ENCODE measurements at regions not wholly inside any gene's neighbourhood (a gene's known extent, or its start where the extent isn't known, plus 50 kb on each side); places are given as distances from the start of the nearest gene placed in this dataset.

- no peaks in the 10 kb centered on the region for H3K9me3 Mint-ChIP-seq
- H3K27me3 ChIP-seq (ENCODE audit: control insufficient read depth in 2 of 2, insufficient read depth in 2 of 2, low read length in 2 of 2), result no peaks in the 10 kb centered on the region
- H3K4me1 ChIP-seq (ENCODE audit: control insufficient read depth in 1 of 2, insufficient read depth in 2 of 2, low read length in 2 of 2), result peaks cover 6 to 9% of the 10 kb centered on the region in 2 donors
- H3K4me2 ChIP-seq (replicated peaks; ENCODE audit: extremely low read depth, low read length, poor library complexity, severe bottlenecking), result no peak overlapping the region
- intact Hi-C loops (cut with micrococcal nuclease), result no loop called here
- H3K9me3 ChIP-seq (replicated peaks in 1 of 2; ENCODE audit: control insufficient read depth in 1 of 2, insufficient read depth in 1 of 2, low read length in 2 of 2), result no peaks in the 10 kb centered on the region
- no peak for DNase-seq
- no peaks in the 10 kb centered on the region for H4K20me1 ChIP-seq (ENCODE audit: insufficient read depth, low read length)
- no peaks in the 10 kb centered on the region for H3K36me3 Mint-ChIP-seq
- H3K9ac ChIP-seq (ENCODE audit: insufficient read depth, low read length, poor library complexity, severe bottlenecking), result no peak overlapping the region
- no peak overlapping the region for H3K27ac Mint-ChIP-seq
- H3K36me3 ChIP-seq (replicated peaks in 1 of 2; ENCODE audit: control insufficient read depth in 1 of 2, insufficient read depth in 2 of 2, low read length in 2 of 2), result no peaks in the 10 kb centered on the region
- no peak overlapping the region for H3K4me3 ChIP-seq (replicated peaks in 1 of 3; ENCODE audit: low read depth in 2 of 3, low read length in 3 of 3)
- H3K27ac ChIP-seq (ENCODE audit: low read depth in 1 of 2, low read length in 2 of 2), result no peak overlapping the region
- no peak overlapping the region for H2AFZ ChIP-seq (ENCODE audit: insufficient read depth, low read depth, low read length, poor library complexity, severe bottlenecking)
- peaks cover 19% of the 10 kb centered on the region for H3K4me1 Mint-ChIP-seq
- no peak for TF ChIP-seq CTCF (IDR thresholded peaks at IDR 0.05)
- peaks cover 0 to 4% (median 0%) of the 10 kb centered on the region in 3 donors for H3K27me3 Mint-ChIP-seq (ENCODE audit: low read depth in 3 of 3)
- no peaks in the 10 kb centered on the region for H3K79me2 ChIP-seq (ENCODE audit: insufficient read depth, low read length)
- H3K4me3 Mint-ChIP-seq, result no peak overlapping the region
- WGBS (ENCODE audit: insufficient coverage), result 100% methylated on average over 2 of the region's 2 CpGs
These were observed 83.6 kb upstream of the NRIP1 start for GRCh38 chr21:15148437-15148836.

GRCh38 chr21:15149600-15150224 is 84.9 kb upstream of the NRIP1 start:
- WGBS (ENCODE audit: insufficient coverage), result no CpG with 5 or more reads among the region's 3 CpGs
- H3K27ac Mint-ChIP-seq, result no peak overlapping the region

More at GRCh38 chr21:15149600-15150224, 84.9 kb upstream of the NRIP1 start:
- Mint-ChIP-seq H3K36me3 (no peaks in the 10 kb centered on the region), H3K9me3 (peaks cover 0 to 3% (median 2%) of the 10 kb centered on the region in 7 donors), H3K4me1 (peaks cover 19% of the 10 kb centered on the region), H3K4me3 (no peak overlapping the region), H3K27me3 (ENCODE audit: low read depth in 3 of 3) (peaks cover 0 to 4% (median 0%) of the 10 kb centered on the region in 3 donors)
- no peak for DNase-seq
- no peak overlapping the region for H3K4me2 ChIP-seq (replicated peaks; ENCODE audit: extremely low read depth, low read length, poor library complexity, severe bottlenecking)
- no peak overlapping the region for H3K9ac ChIP-seq (ENCODE audit: insufficient read depth, low read length, poor library complexity, severe bottlenecking)
- TF ChIP-seq CTCF (IDR thresholded peaks at IDR 0.05), result no peak
- H3K4me1 ChIP-seq (ENCODE audit: control insufficient read depth in 1 of 2, insufficient read depth in 2 of 2, low read length in 2 of 2), result peaks cover 6 to 9% of the 10 kb centered on the region in 2 donors
- intact Hi-C loops (cut with micrococcal nuclease), result no loop called here
- H3K36me3 ChIP-seq (replicated peaks in 1 of 2; ENCODE audit: control insufficient read depth in 1 of 2, insufficient read depth in 2 of 2, low read length in 2 of 2), result no peaks in the 10 kb centered on the region
- H3K4me3 ChIP-seq (replicated peaks in 1 of 3; ENCODE audit: low read depth in 2 of 3, low read length in 3 of 3), result no peak overlapping the region
- no peaks in the 10 kb centered on the region for H3K9me3 ChIP-seq (replicated peaks in 1 of 2; ENCODE audit: control insufficient read depth in 1 of 2, insufficient read depth in 1 of 2, low read length in 2 of 2)
- H3K79me2 ChIP-seq (ENCODE audit: insufficient read depth, low read length), result no peaks in the 10 kb centered on the region
- H4K20me1 ChIP-seq (ENCODE audit: insufficient read depth, low read length), result no peaks in the 10 kb centered on the region
- H3K27ac ChIP-seq (ENCODE audit: low read depth in 1 of 2, low read length in 2 of 2), result no peak overlapping the region
- no peak overlapping the region for H2AFZ ChIP-seq (ENCODE audit: insufficient read depth, low read depth, low read length, poor library complexity, severe bottlenecking)
- no peaks in the 10 kb centered on the region for H3K27me3 ChIP-seq (ENCODE audit: control insufficient read depth in 2 of 2, insufficient read depth in 2 of 2, low read length in 2 of 2)

All from CD14-positive monocyte (primary cell).